GM12878 (cell line): ENCODE measurements at regions not wholly inside any gene's neighbourhood (a gene's known extent, or its start where the extent isn't known, plus 50 kb on each side); places are given as distances from the start of the nearest gene placed in this dataset.

ENCODE experiments used
- ATAC-seq: fragments of 200-7000 bp; cut with Tn5 transposase; 3 replicates; pipeline ENCODE4 v1.9.1; 2020; ENCODE audit warnings: mild to moderate bottlenecking, moderate library complexity
- BruUV-seq: library from RNA; stranded (reverse); fragments of 400-500 nt; replicated peaks from 2 replicates; lab custom pipeline; 2021; lab: Mats Ljungman, UMichigan
- CTCF ChIA-PET: fragments of 300-600 bp; sonication (Branson Sonifier 250); formaldehyde crosslinking; extraction: SDS; loops from one replicate; lab custom pipeline; 2021; ENCODE audit warnings: inconsistent platforms; lab: Yijun Ruan, JAX
- POLR2A ChIA-PET: fragments of 350-600 bp; formaldehyde crosslinking; extraction: SDS; loops from one replicate; lab custom pipeline; 2021; ENCODE audit warnings: inconsistent platforms; lab: Charles Lee
- RAD21 ChIA-PET: fragments of 300-600 bp; sonication (Branson Sonifier 250); formaldehyde crosslinking; loops from one replicate; lab custom pipeline; 2023; ENCODE audit warnings: antibody characterized with exemption; ENCODE audit not compliant: unreplicated experiment; lab: Charles Lee
- SMC1A ChIA-PET: fragments of 300-600 bp; sonication (Branson Sonifier 250); formaldehyde crosslinking; loops from one replicate; lab custom pipeline; 2023; ENCODE audit not compliant: unreplicated experiment, uncharacterized antibody; lab: Charles Lee
- DNase-seq: peaks from one replicate; pipeline ENCODE4 v3.0.0-alpha.2; 2011; ENCODE audit warnings: low read depth, low spot score
- FAIRE-seq: peaks from 3 replicates; lab custom pipeline; 2011; peaks lifted over from hg19 to GRCh38; lab: Jason Lieb, UNC
- H2AFZ ChIP-seq: 2 replicates; pipeline ENCODE4 v1.6.0; 2011; ENCODE audit warnings: low read depth, low read length, control low read depth; ENCODE audit not compliant: control insufficient read depth
- H3K27ac ChIP-seq: 2 replicates; pipeline ENCODE4 v1.5.1; 2011; ENCODE audit warnings: control low read depth; ENCODE audit not compliant: control insufficient read depth, insufficient read depth
- H3K27me3 ChIP-seq, 2 experiments: replicated peaks in 1 of 2; 2 replicates each; pipeline versions ENCODE4 v1.6.0 to v1.6.1; 2011; ENCODE audit warnings: low read length in 1 of 2; ENCODE audit not compliant: control insufficient read depth in 2 of 2, insufficient read depth in 2 of 2
- H3K36me3 ChIP-seq, 2 experiments: 2 replicates each; pipeline ENCODE4 v1.5.1; 2011; ENCODE audit warnings: low read length in 1 of 2; ENCODE audit not compliant: control insufficient read depth in 2 of 2, insufficient read depth in 2 of 2
- H3K4me1 ChIP-seq: 2 replicates; pipeline ENCODE4 v1.6.1; 2011; ENCODE audit warnings: mild to moderate bottlenecking, low read length, moderate library complexity, mixed read lengths; ENCODE audit not compliant: control insufficient read depth, insufficient read depth
- H3K4me2 ChIP-seq: 2 replicates; pipeline ENCODE4 v1.6.0; 2011; ENCODE audit warnings: control low read depth; ENCODE audit not compliant: control insufficient read depth, insufficient read depth
- H3K4me3 ChIP-seq: fragments of 200-600 bp; sonication (generic); 2 replicates; pipeline ENCODE4 v1.5.1; 2016
- H3K79me2 ChIP-seq: 2 replicates; pipeline ENCODE4 v1.6.0; 2011; ENCODE audit warnings: low read length; ENCODE audit not compliant: control insufficient read depth, insufficient read depth
- H3K9ac ChIP-seq: 2 replicates; pipeline ENCODE4 v1.8.0; 2011; ENCODE audit warnings: low read length, control low read depth, mixed read lengths; ENCODE audit not compliant: control insufficient read depth, insufficient read depth
- H3K9me3 ChIP-seq: replicated peaks from 3 replicates; pipeline ENCODE4 v1.5.1; 2011; ENCODE audit warnings: mild to moderate bottlenecking, low read length; ENCODE audit not compliant: control insufficient read depth, insufficient read depth
- H4K20me1 ChIP-seq: 2 replicates; pipeline ENCODE4 v1.6.0; 2011; ENCODE audit not compliant: control insufficient read depth, insufficient read depth
- FOXK2 ChIP-seq: fragments of 450-650 bp; IDR thresholded peaks from 2 replicates; pipeline ENCODE4 v1.6.1; 2017; ENCODE audit warnings: mild to moderate bottlenecking, moderate library complexity
- IRF5 ChIP-seq: fragments of 450-650 bp; IDR thresholded peaks from 2 replicates; pipeline ENCODE4 v1.6.1; 2017; ENCODE audit warnings: borderline replicate concordance
- NFYA ChIP-seq: IDR thresholded peaks from 2 replicates; pipeline ENCODE4 v1.6.1; 2011; ENCODE audit warnings: low read depth, mild to moderate bottlenecking, low read length, improper control_type of control experiment, borderline replicate concordance
- REST ChIP-seq: IDR thresholded peaks from 2 replicates; pipeline ENCODE4 v1.6.1; 2012; ENCODE audit warnings: mild to moderate bottlenecking, low read depth, low read length
- in situ Hi-C: fragments of 300-500 bp; cut with MboI; formaldehyde crosslinking; loops from 9 replicates; pipeline ENCODE4 v1.14.3; 2018; ENCODE audit warnings: mixed read lengths
- intact Hi-C: fragments of 100-400 bp; cut with micrococcal nuclease; formaldehyde crosslinking; loops from one replicate; pipeline ENCODE4 v1.14.2; 2022; ENCODE audit not compliant: unreplicated experiment

GRCh38 chr21:27572696-27573095 is 605.8 kb upstream of the ADAMTS5 start (continued):
- TF ChIP-seq REST (no peak), IRF5 (no peak), FOXK2 (no peak)
- TF ChIP-seq, all 136 proteins: peak for 0

- no peak for FAIRE-seq
- Histone ChIP-seq H4K20me1 (no peaks in the 10 kb centered on the region), H3K4me2 (no peak overlapping the region), H3K27me3 (no peaks in the 10 kb centered on the region), H3K4me3 (no peak overlapping the region), H3K9ac (no peak overlapping the region), H3K79me2 (no peaks in the 10 kb centered on the region), H3K9me3 (no peaks in the 10 kb centered on the region), H3K4me1 (no peaks in the 10 kb centered on the region), H2AFZ (no peak overlapping the region), H3K36me3 (no peaks in the 10 kb centered on the region), H3K27ac (no peak overlapping the region)
- TF ChIP-seq NFYA = no peak
- no peak for DNase-seq
- ChIA-PET POLR2A (no interaction called here), RAD21 (no interaction called here), CTCF (no interaction called here), SMC1A (no interaction called here)
- ATAC-seq = no peak
- no TSS peak for BruUV-seq
- in situ Hi-C loops (no loop called here), intact Hi-C loops (no loop called here)
Observed at GRCh38 chr21:27571706-27572105, 604.8 kb upstream of the ADAMTS5 start.
